NOMO-1 treated with DMSO at 0.1 percent for 48 hours (cell line): ENCODE measurements at regions not wholly inside any gene's neighbourhood (a gene's known extent, or its start where the extent isn't known, plus 50 kb on each side); places are given as distances from the start of the nearest gene placed in this dataset.
A peak's percentile ranks its signal among the peaks of the same experiment; 100 is the strongest.
"Not testable (repeated sequence)": the region's sequence is repeated elsewhere in the genome, so short reads cannot be mapped to it uniquely, and the experiment has no call there.

Experiments
- DNase-seq: peaks from one replicate; lab custom pipeline; 2025; ENCODE audit not compliant: unreplicated experiment; lab: John Stamatoyannopoulos, UW

GRCh38 chr12:89875809-89876208, 167.2 kb upstream of the ATP2B1 start:
- DNase-seq: no peak

DNA sequence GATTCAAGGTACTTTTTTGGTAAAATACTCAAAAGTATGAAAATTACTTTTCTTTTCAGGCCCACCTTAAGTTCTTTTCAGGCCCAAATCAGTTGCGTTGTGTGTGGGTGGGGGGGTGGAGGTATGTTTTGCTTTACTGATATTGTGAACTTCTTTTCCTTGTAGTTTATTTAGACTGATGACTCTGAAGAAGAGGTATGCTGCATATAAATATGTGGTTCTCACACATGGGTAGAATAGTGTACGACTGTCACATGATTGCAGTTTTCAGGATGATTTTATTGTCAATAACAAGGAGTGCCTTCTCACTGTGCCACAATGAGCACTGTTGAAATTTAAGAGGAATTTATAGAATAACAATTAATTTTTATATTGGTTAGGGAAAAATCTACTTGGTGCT, 166.6 kb upstream of the ATP2B1 start:
- DNase-seq: no peak

GRCh38 chr12:89874146-89874545, 165.5 kb upstream of the ATP2B1 start:
- no peak for DNase-seq

DNA sequence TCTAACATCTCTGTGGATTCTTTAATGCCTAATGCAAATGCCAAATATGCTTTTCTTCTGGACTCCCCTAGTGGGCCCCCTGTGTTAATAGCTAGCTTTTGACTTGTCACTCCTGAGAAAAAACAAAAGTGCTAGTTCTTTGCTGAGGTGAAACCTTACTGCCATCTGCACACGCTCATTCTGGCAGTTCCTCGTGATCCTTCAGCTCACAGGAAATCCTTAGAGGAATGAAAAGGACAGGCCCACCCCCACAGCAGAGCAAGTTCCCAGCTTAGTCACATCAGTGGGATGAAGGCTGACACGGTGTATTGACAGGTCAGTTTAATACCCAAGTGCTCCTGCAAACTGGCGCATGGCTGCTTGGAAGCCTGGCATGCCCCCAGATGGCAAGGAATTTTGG, 165.1 kb upstream of the ATP2B1 start:
- no peak for DNase-seq

DNA sequence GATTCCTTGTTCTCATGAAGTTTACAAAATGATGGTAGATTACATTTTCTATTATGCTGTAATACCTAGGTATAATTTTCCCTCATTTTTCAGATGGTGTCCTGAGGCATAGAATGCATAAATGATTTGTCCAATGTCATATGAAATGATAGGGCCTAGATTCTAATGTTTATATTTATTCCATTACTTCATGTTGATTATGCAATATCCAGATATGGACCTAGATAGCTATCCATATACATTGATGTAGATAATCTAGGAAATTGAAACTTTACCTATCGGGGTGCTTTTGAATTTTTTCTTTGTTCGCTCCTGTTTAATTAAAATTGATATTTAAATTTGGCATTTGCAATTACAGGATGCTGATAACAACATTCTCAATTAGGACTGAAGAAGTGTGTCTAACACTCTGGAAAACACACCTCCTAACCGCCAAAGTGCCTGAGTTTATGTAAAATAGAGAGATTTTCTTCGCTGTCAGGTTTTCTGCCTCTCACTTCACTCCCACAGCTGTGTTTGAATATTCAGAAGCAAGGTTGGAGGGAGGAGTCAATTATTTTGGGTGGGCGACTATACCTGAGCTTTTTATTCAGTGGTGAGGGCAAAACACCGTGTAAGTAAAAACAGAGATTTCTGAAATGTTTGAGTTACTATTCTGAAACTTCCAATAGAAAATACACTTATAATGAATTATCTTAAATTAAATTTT, 164.4 kb upstream of the ATP2B1 start:
- no peak for DNase-seq

GRCh38 chr12:89870413-89871184, 162.0 kb upstream of the ATP2B1 start:
- DNase-seq: no peak

DNA sequence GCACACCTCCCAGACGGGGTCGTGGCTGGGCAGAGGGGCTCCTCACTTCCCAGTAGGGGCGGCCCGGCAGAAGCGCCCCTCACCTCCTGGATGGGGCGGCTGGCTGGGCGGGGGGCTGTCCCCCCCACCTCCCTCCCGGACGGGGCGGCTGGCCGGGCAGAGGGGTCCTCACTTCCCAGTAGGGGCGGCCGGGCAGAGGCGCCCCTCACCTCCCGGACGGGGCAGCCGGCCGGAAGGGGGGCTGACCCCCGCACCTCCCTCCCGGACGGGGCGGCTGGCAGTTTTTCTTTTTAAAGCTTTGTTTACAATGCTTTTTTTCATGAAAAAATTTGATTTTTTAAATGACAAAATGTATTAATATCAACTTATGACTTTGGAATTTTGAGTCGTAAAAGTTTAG, 159.0 kb upstream of the ATP2B1 start:
- not testable (repeated sequence) for DNase-seq

DNA sequence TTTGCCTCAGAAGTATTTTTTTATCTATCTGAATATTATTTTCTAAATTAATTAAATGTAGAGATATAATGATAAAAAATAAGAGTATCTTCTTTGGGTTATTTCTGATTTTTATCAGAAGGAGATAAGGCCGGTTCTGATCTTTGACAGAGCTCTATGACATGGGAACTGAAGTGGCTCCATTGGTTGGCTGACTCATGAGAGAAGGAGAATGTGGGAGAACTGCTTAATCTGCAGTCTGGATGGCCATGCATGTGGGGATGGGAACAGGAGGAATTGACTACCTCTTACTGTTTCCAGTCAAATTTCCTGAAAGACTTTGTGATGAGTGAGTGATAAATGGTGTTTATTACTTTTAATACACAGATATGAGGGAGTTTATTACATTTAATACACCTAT, 155.8 kb upstream of the ATP2B1 start:
- no peak for DNase-seq

- peak; percentile 70 for DNase-seq
Measured at GRCh38 chr12:89863968-89864367, 155.3 kb upstream of the ATP2B1 start.

GRCh38 chr12:89863493-89863938, 154.9 kb upstream of the ATP2B1 start:
- DNase-seq: peak; percentile 57

- DNase-seq: peak; percentile 93
Measured at GRCh38 chr12:89862511-89863445, 154.1 kb upstream of the ATP2B1 start.

DNA sequence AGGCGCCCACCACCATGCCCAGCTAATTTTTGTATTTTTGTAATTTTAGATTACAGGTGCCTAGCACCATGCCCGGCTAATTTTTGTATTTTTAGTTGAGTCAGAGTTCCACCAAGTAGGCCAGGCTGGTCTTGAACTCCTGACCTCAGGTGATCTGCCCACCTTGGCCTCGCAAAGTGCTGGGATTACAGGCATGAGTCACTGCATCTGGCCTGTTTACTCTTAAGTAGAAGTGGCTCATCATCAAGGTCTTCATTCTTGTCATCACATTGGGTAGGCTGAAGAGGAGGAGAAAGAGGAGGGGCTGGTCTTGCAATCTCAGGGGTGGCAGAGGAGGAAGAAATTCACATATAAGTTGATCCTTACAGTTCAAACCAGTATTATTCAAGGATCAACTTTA, 152.4 kb upstream of the ATP2B1 start:
- no peak for DNase-seq

GRCh38 chr12:89859508-89860220, 151.0 kb upstream of the ATP2B1 start:
- DNase-seq: no peak

DNA sequence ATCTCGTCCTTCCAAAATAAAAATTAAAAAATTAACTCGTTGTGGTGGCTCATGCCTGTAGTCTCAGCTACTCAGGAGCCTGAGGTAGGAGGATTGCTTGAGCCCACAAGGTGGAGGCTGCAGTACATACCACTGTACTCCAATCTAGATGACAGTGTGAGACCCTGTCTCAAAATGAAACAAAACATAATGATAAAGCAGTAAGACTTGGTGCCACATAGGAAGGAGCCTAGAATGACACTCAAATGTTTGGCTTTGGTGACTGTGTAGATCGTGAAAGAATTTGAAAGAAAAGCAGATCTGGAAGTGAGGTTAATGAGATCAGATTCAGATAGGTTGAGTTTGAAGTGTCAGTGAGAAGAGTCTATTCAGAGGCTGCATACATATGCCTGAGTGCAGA, 150.1 kb upstream of the ATP2B1 start:
- DNase-seq: peak; percentile 3

DNA sequence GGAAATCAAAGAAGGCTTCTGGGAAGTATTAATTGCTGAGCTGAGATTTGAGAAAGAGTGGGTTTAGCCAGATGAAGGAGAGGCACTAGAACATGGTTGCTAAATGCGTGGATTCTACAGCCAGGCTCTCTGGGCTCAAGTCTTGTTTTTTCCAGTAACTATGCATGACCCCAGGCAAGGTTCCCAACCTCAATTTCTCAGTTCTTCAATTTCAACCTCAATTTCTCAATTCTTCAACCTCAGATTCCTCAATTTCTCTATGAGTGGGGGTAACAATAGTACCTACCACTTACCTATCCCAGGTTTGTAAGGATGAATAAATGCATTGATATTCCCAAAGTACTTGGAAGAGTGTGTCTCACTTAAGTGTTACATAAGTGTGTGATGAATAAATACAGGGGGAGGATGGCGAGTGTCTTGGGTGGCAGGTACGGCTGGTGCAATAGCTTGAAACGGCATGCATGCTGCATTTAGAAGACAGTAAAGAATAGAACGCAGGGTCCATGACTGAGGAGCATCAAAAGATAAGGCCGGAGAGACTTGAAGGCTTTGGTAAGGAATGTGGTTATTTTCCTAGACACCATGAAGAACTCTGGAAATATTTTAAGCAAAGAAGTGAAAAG, 149.1 kb upstream of the ATP2B1 start:
- DNase-seq: peak; percentile 85

GRCh38 chr12:89856431-89856830, 147.8 kb upstream of the ATP2B1 start:
- DNase-seq: peak; percentile 97

DNA sequence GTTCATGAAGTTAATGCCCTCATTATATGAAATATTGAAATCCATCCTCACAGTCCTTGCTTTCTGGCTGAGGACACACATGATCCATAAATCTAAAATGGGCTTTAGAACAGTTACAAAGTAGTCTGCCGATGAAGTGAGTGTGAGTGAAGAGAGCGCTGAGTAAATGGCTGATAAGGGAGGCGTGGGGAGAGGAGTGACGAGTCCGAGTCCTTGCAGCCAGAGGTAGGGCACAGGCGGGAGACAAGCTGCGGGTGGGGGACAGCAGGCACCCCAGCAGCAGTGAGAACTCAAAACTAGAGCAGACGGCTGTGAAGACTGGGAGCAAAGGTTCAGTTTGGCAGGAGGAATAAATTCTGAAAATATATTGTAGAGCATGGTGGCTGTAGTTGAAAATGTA, 140.1 kb upstream of the ATP2B1 start:
- DNase-seq: no peak

DNA sequence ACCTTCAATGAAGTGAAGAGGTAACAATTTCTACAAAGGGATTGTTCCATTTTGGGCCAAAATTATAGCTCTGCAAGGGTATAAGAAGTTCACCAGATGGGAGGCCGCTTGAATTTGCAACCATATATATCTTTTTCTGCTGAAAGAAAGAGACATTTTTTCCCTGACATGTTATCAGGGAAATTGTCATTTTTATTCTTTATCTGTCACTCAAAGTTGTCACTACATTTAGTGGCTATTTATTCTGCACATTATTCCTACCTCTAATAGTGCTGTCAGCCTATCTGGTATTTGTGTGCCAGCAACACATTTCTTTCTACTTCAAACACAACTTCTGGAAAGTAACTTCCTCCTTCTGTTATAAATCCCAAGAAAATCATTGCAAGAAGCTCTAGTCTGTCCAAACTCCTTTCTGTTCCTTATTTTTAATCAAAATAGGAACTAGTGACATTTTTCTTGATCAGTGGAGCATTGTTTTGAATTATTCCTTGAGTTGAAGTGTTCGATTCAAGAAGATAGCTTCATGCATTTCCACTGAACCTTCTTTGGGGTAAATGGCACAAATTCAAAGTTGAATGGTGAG, 137.9 kb upstream of the ATP2B1 start:
- peak; percentile 69 for DNase-seq

DNA sequence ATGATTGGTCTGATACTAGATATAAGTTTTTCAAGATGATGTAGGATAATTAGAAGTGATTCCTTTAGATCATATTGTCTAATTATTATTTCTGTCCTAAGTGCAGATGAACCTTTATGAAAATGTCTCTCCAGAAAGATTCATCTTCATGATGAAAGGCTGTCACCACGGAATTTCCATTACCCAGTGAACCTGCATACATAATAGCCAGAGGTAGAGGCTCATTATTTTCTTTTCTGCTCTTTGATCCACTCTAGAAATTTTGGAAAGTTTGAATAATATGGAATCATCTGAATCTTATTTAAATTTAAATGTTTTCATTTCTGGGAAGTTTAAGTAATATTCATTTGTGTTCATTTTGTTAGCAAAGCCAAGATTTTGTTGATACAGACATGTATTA, 137.1 kb upstream of the ATP2B1 start:
- DNase-seq: no peak

GRCh38 chr12:89845366-89845765, 136.7 kb upstream of the ATP2B1 start:
- no peak for DNase-seq
